Heart left ventricle (tissue), 16 donors: ENCODE measurements at regions not wholly inside any gene's neighbourhood (a gene's known extent, or its start where the extent isn't known, plus 50 kb on each side); places are given as distances from the start of the nearest gene placed in this dataset.

Source experiments
- ATAC-seq, 4 donors: fragments of 200-7000 bp; cut with Tn5 transposase; one replicate each; pipeline ENCODE4 v1.9.1; 2020 to 2022; ENCODE audit warnings: moderate library complexity in 4 of 4, mild to moderate bottlenecking in 3 of 4, moderate number of reproducible peaks in 1 of 4
- DNase-seq, 5 donors: peaks; one replicate each; pipeline ENCODE4 v3.0.0-alpha.2; 2020
- H3K27ac ChIP-seq, 12 donors: fragments of 200-600 bp; sonication (generic) in 4 of 12; one replicate each; pipeline versions ENCODE4 v1.5.0 to v1.8.0; 2016 to 2022; ENCODE audit warnings: mild to moderate bottlenecking in 2 of 12
- H3K27me3 ChIP-seq, 9 donors: fragments of 200-600 bp; sonication (generic) in 2 of 9; one replicate each; pipeline versions ENCODE4 v1.5.1 to v1.8.0; 2016 to 2022; ENCODE audit warnings: mild to moderate bottlenecking in 3 of 9
- H3K36me3 ChIP-seq, 9 donors: fragments of 200-600 bp; sonication (generic) in 2 of 9; one replicate each; pipeline versions ENCODE4 v1.5.0 to v1.8.0; 2018 to 2022; ENCODE audit warnings: mild to moderate bottlenecking in 2 of 9
- H3K4me1 ChIP-seq, 12 donors: fragments of 200-600 bp; sonication (generic) in 4 of 12; one replicate each; pipeline versions ENCODE4 v1.5.0 to v1.8.0; 2016 to 2022; ENCODE audit warnings: mild to moderate bottlenecking in 3 of 12
- H3K4me3 ChIP-seq, 12 donors: fragments of 200-600 bp; sonication (generic) in 4 of 12; one replicate each; pipeline versions ENCODE4 v1.5.0 to v1.8.0; 2017 to 2022; ENCODE audit warnings: mild to moderate bottlenecking in 9 of 12, moderate library complexity in 4 of 12
- H3K9me3 ChIP-seq, 12 donors: fragments of 200-600 bp; sonication (generic) in 4 of 12; one replicate each; pipeline versions ENCODE4 v1.5.0 to v1.8.0; 2016 to 2022; ENCODE audit warnings: mild to moderate bottlenecking in 1 of 12
- POLR2A ChIP-seq, 2 donors: fragments of 450-650 bp; IDR thresholded peaks; one replicate each; pipeline ENCODE4 v1.6.1; 2017; ENCODE audit warnings: antibody characterized with exemption in 2 of 2, mild to moderate bottlenecking in 2 of 2, moderate library complexity in 2 of 2
- WGBS, 4 donors: extraction: QIAGEN DNeasy Blood & Tissue Kit in 2 of 4; methylation state at CpG; one replicate each; pipeline versions ENCODE4 v1.1.5 to v1.1.7; 2013 to 2018; 5-methylcytosine and 5-hydroxymethylcytosine counted together
- intact Hi-C, 10 donors: fragments of 100-400 bp; cut with DNase I; formaldehyde crosslinking; loops; one replicate each; pipeline versions ENCODE4 v1.11.1 to v1.14.2; 2022
- TF ChIP-seq, protein P1 (sequence below), 12 donors: fragments of 200-600 bp; sonication (generic) in 4 of 12; IDR thresholded peaks; one replicate each; pipeline versions ENCODE4 v1.5.0 to v1.8.0; 2018 to 2022; ENCODE audit warnings: antibody characterized with exemption in 12 of 12, mild to moderate bottlenecking in 5 of 12
- donor health status: ischemic (EF 13 %, LVEDD 7.1; RV severe dilation, severe dysfunction).
- donor health status: healthy with polysubstance abuse.
- donor health status: DM: no; HTN: yes; CAD: no.
- donor health status: DM: no; HTN: no; CAD: no.
- donor health status: ischemic (EF 25% LVEDD 6.9; RV normal size, moderate dysfunction).
- donor health status: ischemic (EF 25% LVEDD 5.7; RV mildly dilated, moderate dysfunction).
- donor health status: healthy.
- donor health status: DM: yes; HTN: yes; CAD: no.
- donor health status: ischemic (EF 35%, LVEDD 5.7; RV mildly dilated, moderate dysfunction).
- donor health status: nonischemic (EF 11% LVEDD 7.7; RV severe dilation, severe dysfunction).
- donor health status: DM: yes; HTN: yes; CAD: no.
- donor health status: PGD.
- donor health status: ischemic (EF 29% LVEDD 5.4; RV normal size, mild dysfunction).
- donor health status: nonischemic (EF 23%, LVEDD 6.1; RV moderate dilation, normal function).

DNA sequence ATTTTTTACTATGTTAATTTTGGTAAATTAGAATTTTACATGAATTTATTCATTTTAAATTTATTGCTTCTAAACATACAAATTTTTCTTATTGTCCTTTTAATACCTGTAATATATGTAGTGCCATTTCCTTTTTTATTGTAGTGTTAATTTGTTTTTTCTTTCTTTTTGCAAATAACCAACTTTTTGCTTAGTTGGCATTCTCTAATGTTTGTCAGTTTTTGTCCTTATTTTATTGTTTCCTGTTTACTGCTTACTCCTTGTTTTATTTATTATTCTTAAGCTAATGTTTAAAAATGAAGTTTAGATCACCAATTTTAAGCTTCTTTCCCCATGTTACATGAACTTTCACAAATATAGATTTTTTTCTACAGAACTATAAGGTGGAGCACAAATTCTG is 516.6 kb downstream of the SLITRK1 start:
- H3K27ac ChIP-seq, result no peak overlapping the region
- TF ChIP-seq POLR2A (IDR thresholded peaks at IDR 0.05), result no peak
- TF ChIP-seq, protein P1, sequence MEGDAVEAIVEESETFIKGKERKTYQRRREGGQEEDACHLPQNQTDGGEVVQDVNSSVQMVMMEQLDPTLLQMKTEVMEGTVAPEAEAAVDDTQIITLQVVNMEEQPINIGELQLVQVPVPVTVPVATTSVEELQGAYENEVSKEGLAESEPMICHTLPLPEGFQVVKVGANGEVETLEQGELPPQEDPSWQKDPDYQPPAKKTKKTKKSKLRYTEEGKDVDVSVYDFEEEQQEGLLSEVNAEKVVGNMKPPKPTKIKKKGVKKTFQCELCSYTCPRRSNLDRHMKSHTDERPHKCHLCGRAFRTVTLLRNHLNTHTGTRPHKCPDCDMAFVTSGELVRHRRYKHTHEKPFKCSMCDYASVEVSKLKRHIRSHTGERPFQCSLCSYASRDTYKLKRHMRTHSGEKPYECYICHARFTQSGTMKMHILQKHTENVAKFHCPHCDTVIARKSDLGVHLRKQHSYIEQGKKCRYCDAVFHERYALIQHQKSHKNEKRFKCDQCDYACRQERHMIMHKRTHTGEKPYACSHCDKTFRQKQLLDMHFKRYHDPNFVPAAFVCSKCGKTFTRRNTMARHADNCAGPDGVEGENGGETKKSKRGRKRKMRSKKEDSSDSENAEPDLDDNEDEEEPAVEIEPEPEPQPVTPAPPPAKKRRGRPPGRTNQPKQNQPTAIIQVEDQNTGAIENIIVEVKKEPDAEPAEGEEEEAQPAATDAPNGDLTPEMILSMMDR (IDR thresholded peaks at IDR 0.05), result no peak

DNA sequence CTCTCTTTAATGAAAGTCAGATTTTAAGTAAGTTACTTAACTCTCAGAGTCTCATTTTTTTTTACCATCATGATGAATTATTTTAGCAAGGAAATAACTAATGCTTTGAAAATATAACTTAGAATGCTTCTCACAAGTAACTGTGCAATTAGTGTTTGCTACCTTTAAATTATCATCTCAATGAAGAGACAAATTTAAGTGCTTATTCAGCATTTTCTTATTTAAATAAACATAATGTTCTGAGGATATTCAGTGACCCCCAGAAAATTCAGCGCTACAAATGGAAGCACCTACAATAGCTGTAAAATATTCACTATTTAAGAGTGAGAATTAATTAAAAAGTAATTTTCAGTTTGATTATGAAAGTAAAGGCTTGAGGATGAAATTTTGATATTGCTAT is 527.2 kb downstream of the SLITRK1 start:
- intact Hi-C loops, result no loop called here
- Histone ChIP-seq H3K9me3 (peaks cover 0 to 5% (median 0%) of the 10 kb centered on the region in 12 donors), H3K36me3 (no peaks in the 10 kb centered on the region), H3K27me3 (no peaks in the 10 kb centered on the region), H3K4me1 (no peaks in the 10 kb centered on the region), H3K27ac (no peak overlapping the region), H3K4me3 (no peak overlapping the region)
- 76 to 93% (median 80%) methylated on average over 1 of the region's 1 CpG for WGBS, 4 donors
- DNase-seq (no peak), ATAC-seq (no peak)
- no peak for TF ChIP-seq POLR2A (IDR thresholded peaks at IDR 0.05)
- TF ChIP-seq, protein P1 (IDR thresholded peaks at IDR 0.05), result no peak

More for the DNA sequence above, 516.6 kb downstream of the SLITRK1 start:
- ATAC-seq, result no peak
- no peak for DNase-seq
- Histone ChIP-seq H3K27me3 (no peaks in the 10 kb centered on the region), H3K36me3 (no peaks in the 10 kb centered on the region), H3K4me3 (no peak overlapping the region), H3K9me3 (peaks cover 0 to 5% (median 0%) of the 10 kb centered on the region in 12 donors), H3K4me1 (no peaks in the 10 kb centered on the region)
- intact Hi-C loops, result no loop called here

DNA sequence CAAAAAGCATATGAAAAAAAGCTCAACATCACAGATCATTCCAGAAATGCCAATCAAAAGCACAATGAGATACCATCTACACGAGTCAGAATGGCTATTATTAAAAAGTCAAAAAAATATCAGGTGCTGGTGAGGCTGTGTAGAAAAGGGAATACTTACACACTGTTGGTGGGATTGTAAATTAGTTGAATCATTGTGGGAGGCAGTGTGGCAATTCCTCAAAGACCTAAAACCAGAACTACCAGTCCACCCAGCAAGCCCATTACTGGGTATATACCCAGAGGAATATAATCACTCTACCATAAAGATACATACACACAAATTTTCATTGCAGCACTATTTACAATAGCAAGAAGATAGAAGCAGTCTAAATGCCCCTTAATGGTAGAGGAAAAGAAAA is 529.9 kb downstream of the SLITRK1 start:
- Histone ChIP-seq H3K27me3 (no peaks in the 10 kb centered on the region), H3K4me1 (no peaks in the 10 kb centered on the region), H3K9me3 (peaks cover 0 to 5% (median 0%) of the 10 kb centered on the region in 12 donors), H3K36me3 (no peaks in the 10 kb centered on the region), H3K27ac (no peak overlapping the region), H3K4me3 (no peak overlapping the region)
- no peak for DNase-seq
- 32 to 41% (median 38%) methylated on average over 1 of the region's 1 CpG for WGBS, 4 donors
- ATAC-seq, result no peak
- intact Hi-C loops, result no loop called here
- TF ChIP-seq POLR2A (IDR thresholded peaks at IDR 0.05), result no peak
- TF ChIP-seq, protein P1 (IDR thresholded peaks at IDR 0.05), result no peak

DNA sequence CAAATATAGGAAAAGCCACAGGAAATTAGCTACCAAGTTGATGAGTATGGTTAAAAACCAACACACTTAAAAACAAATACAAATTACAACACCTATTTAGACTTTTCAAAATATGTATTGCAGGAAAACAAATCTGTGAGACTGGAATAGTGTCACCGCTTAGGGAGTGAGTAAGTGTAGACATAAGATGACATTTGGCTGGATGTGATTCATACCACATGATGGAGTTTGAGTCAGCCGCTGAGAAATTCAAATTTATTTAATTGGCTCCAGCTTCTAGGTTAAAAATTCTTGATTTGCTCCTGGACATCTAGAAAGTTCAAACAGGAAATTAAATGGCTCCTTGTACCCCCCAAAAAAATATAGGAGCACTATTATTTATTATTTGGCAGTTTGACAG is 531.7 kb downstream of the SLITRK1 start:
- no peak overlapping the region for H3K4me3 ChIP-seq
- no peaks in the 10 kb centered on the region for H3K36me3 ChIP-seq
- DNase-seq (no peak), ATAC-seq (no peak)
- TF ChIP-seq, protein P1 (IDR thresholded peaks at IDR 0.05), result no peak
- TF ChIP-seq POLR2A (IDR thresholded peaks at IDR 0.05), result no peak
- no peaks in the 10 kb centered on the region for H3K27me3 ChIP-seq
- intact Hi-C loops, result no loop called here
- WGBS, 4 donors, result 82 to 92% (median 91%) methylated on average over 2 of the region's 2 CpGs
- no peaks in the 10 kb centered on the region for H3K4me1 ChIP-seq
- no peak overlapping the region for H3K27ac ChIP-seq
- H3K9me3 ChIP-seq, result no peaks in the 10 kb centered on the region
